ENCODE measurements at regions not wholly inside any gene's neighbourhood (a gene's known extent, or its start where the extent isn't known, plus 50 kb on each side); places are given as distances from the start of the nearest gene placed in this dataset.
"Not testable (repeated sequence)": the region's sequence is repeated elsewhere in the genome, so short reads cannot be mapped to it uniquely, and the experiment has no call there.

GRCh38 chr19:31890230-31890629 is 455.2 kb upstream of the ZNF507 start:
- no peaks in the 10 kb centered on the region for H3K4me1 Mint-ChIP-seq
- no peaks in the 10 kb centered on the region for H3K27me3 Mint-ChIP-seq
- CTCF ChIA-PET, result no interaction called here
- POLR2A ChIA-PET, result no interaction called here
- no peaks in the 10 kb centered on the region for H3K36me3 Mint-ChIP-seq (ENCODE audit: low read depth)
- TF ChIP-seq CTCF (IDR thresholded peaks at IDR 0.05), result no peak
- ATAC-seq (ENCODE audit: low read depth) (no peak), DNase-seq (no peak)
- no peak overlapping the region for H3K4me3 Mint-ChIP-seq
- H3K9me3 Mint-ChIP-seq, result peaks cover 20% of the 10 kb centered on the region
- H3K27ac Mint-ChIP-seq, result no peak overlapping the region
- intact Hi-C loops (cut with micrococcal nuclease), result no loop called here

DNA sequence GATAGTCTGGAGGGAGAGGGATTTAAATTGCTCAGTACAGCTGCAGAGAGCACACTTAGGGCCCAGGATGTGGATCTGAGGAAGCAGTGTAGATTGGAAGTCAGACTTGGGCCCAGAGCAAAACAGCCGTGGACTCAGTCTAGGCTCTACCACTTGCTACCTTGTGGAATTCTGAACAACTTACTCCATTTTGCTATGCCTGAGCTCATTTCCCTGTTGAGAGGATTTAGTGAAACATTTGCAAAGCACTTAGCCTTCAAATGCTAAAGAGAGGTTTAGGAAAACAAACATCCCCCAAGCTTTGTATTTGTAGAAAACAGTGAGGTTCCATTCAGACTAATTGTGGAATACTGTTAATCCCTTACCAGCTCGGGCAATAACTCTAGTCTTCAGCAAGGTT is 453.4 kb upstream of the ZNF507 start:
- Mint-ChIP-seq H3K36me3 (ENCODE audit: low read depth) (no peaks in the 10 kb centered on the region), H3K9me3 (peaks cover 24% of the 10 kb centered on the region), H3K27me3 (no peaks in the 10 kb centered on the region), H3K4me3 (no peak overlapping the region), H3K27ac (no peak overlapping the region), H3K4me1 (no peaks in the 10 kb centered on the region)
- ChIA-PET CTCF (no interaction called here), POLR2A (no interaction called here)
- TF ChIP-seq CTCF (IDR thresholded peaks at IDR 0.05), result no peak
- no peak for ATAC-seq (ENCODE audit: low read depth)
- intact Hi-C loops (cut with micrococcal nuclease), result no loop called here
- no peak for DNase-seq

DNA sequence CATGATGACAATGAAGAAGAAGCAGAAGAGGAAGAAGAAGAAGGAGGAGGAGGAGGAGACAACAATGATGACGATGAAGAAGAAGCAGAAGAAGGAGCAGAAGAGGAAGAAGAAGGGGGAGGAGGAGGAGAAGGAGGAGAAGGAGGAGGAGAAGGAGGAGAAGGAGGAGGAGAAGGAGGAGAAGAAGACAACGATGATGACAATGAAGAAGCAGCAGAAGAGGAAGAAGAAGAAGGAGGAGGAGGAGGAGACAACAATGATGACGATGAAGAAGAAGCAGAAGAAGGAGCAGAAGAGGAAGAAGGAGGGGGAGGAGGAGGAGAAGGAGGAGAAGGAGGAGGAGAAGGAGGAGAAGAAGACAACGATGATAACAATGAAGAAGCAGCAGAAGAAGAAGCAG is 451.9 kb upstream of the ZNF507 start:
- CTCF ChIA-PET; intact Hi-C loops (cut with micrococcal nuclease); ATAC-seq (ENCODE audit: low read depth); DNase-seq; H3K4me3 Mint-ChIP-seq; H3K27me3 Mint-ChIP-seq; H3K27ac Mint-ChIP-seq; H3K36me3 Mint-ChIP-seq (ENCODE audit: low read depth); H3K4me1 Mint-ChIP-seq; POLR2A ChIA-PET: not testable (repeated sequence)
- H3K9me3 Mint-ChIP-seq, result peaks cover 24% of the 10 kb centered on the region

GRCh38 chr19:31894451-31894850 is 451.0 kb upstream of the ZNF507 start:
- peaks cover 24% of the 10 kb centered on the region for H3K9me3 Mint-ChIP-seq
- H3K36me3 Mint-ChIP-seq (ENCODE audit: low read depth), result no peaks in the 10 kb centered on the region
- H3K4me3 Mint-ChIP-seq, result no peak overlapping the region

DNA sequence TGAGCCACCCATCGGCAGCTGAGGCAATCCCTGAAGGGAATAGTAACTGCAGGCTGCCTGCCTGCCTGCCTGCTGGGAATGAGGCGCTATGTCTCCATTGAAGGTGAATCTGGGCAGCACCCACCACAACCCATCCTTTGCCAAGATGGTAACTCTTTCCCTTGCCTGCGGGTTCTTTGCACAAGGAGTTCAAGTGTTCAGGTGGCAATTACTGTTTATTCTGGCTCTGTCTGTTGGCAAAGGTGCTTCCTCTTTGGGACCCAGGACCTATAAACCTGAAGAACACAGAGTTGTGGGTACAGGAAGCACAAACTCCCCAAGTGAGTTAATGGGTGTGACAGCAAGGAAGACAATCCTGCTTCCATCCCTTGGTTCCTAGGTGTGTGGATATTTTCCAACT is 448.1 kb upstream of the ZNF507 start:
- no peak overlapping the region for H3K27ac Mint-ChIP-seq
- DNase-seq, result no peak
- no peak for TF ChIP-seq CTCF (IDR thresholded peaks at IDR 0.05)
- no peak for ATAC-seq (ENCODE audit: low read depth)
- ChIA-PET CTCF (no interaction called here), POLR2A (no interaction called here)
- H3K9me3 Mint-ChIP-seq, result peaks cover 18% of the 10 kb centered on the region
- H3K4me3 Mint-ChIP-seq, result no peak overlapping the region
- H3K36me3 Mint-ChIP-seq (ENCODE audit: low read depth), result no peaks in the 10 kb centered on the region
- intact Hi-C loops (cut with micrococcal nuclease), result no loop called here
- no peaks in the 10 kb centered on the region for H3K4me1 Mint-ChIP-seq
- H3K27me3 Mint-ChIP-seq, result no peaks in the 10 kb centered on the region

More at GRCh38 chr19:31894451-31894850, 451.0 kb upstream of the ZNF507 start:
- DNase-seq (no peak), ATAC-seq (ENCODE audit: low read depth) (no peak)
- Mint-ChIP-seq H3K4me1 (no peaks in the 10 kb centered on the region), H3K27me3 (no peaks in the 10 kb centered on the region), H3K27ac (no peak overlapping the region)
- ChIA-PET CTCF (no interaction called here), POLR2A (no interaction called here)
- intact Hi-C loops (cut with micrococcal nuclease), result no loop called here
- TF ChIP-seq CTCF (IDR thresholded peaks at IDR 0.05), result no peak

GRCh38 chr19:31900991-31901390 is 444.4 kb upstream of the ZNF507 start:
- peaks cover 5% of the 10 kb centered on the region for H3K9me3 Mint-ChIP-seq
- intact Hi-C loops (cut with micrococcal nuclease), result no loop called here
- no peak for TF ChIP-seq CTCF (IDR thresholded peaks at IDR 0.05)
- ChIA-PET CTCF (no interaction called here), POLR2A (no interaction called here)
- H3K4me1 Mint-ChIP-seq, result peaks cover 2% of the 10 kb centered on the region
- H3K36me3 Mint-ChIP-seq (ENCODE audit: low read depth), result no peaks in the 10 kb centered on the region
- no peak for ATAC-seq (ENCODE audit: low read depth)
- H3K4me3 Mint-ChIP-seq, result no peak overlapping the region
- H3K27ac Mint-ChIP-seq, result no peak overlapping the region
- no peaks in the 10 kb centered on the region for H3K27me3 Mint-ChIP-seq
- no peak for DNase-seq
